ENCODE measurements at regions not wholly inside any gene's neighbourhood (a gene's known extent, or its start where the extent isn't known, plus 50 kb on each side); places are given as distances from the start of the nearest gene placed in this dataset.
"Not testable (repeated sequence)": the region's sequence is repeated elsewhere in the genome, so short reads cannot be mapped to it uniquely, and the experiment has no call there.

GRCh38 chr11:49817705-49818430 lies 134.3 kb upstream of the OR4C13 start:
- H3K4me3 ChIP-seq; H3K4me2 ChIP-seq (ENCODE audit: insufficient read depth, low read length); H3K79me2 ChIP-seq (ENCODE audit: control insufficient read depth, insufficient read depth, low read length); H3K36me3 ChIP-seq (ENCODE audit: control insufficient read depth, insufficient read depth, low read length); H2AFZ ChIP-seq (ENCODE audit: low read depth, low read length); H3K4me1 ChIP-seq (replicated peaks in 1 of 2; ENCODE audit: control insufficient read depth in 2 of 2, insufficient read depth in 2 of 2, low read length in 2 of 2); H3K27me3 ChIP-seq (ENCODE audit: control insufficient read depth in 2 of 2, insufficient read depth in 2 of 2, low read length in 2 of 2); BruUV-seq (replicated peaks); H4K20me1 ChIP-seq (replicated peaks; ENCODE audit: control insufficient read depth, insufficient read depth, low read length); POLR2A ChIA-PET; H3K9me3 ChIP-seq (replicated peaks; ENCODE audit: control insufficient read depth, insufficient read depth, low read depth, low read length); CTCF ChIA-PET (ENCODE audit: low intra/inter-chr PET ratio); ATAC-seq; DNase-seq (ENCODE audit: extremely low read depth in 1 of 4, low spot score in 3 of 4); intact Hi-C loops (cut with micrococcal nuclease); FAIRE-seq; H3K9me1 ChIP-seq (ENCODE audit: control insufficient read depth, insufficient read depth, low read length); H3K9ac ChIP-seq (ENCODE audit: insufficient read depth in 1 of 2, low read depth in 2 of 2, low read length in 2 of 2); H3K27ac ChIP-seq (ENCODE audit: extremely low read depth, low read depth, low read length): not testable (repeated sequence)
- in situ Hi-C loops (cut with MboI), result loop anchor here (5.0 kb wide), 1 partner anchor 851 kb away; no protein-coding TSS in a partner anchor
- 0% methylated on average over 35 of the region's 43 CpGs for WGBS (ENCODE audit: insufficient coverage, low coverage, missing lambda C conversion rate)

GRCh38 chr11:49823188-49823587 lies 129.0 kb upstream of the OR4C13 start:
- H3K79me2 ChIP-seq (ENCODE audit: control insufficient read depth, insufficient read depth, low read length); H3K4me3 ChIP-seq; H3K27ac ChIP-seq (ENCODE audit: extremely low read depth, low read depth, low read length); H2AFZ ChIP-seq (ENCODE audit: low read depth, low read length); in situ Hi-C loops (cut with MboI); CTCF ChIA-PET (ENCODE audit: low intra/inter-chr PET ratio); POLR2A ChIA-PET; H3K9me3 ChIP-seq (replicated peaks; ENCODE audit: control insufficient read depth, insufficient read depth, low read depth, low read length); H3K36me3 ChIP-seq (ENCODE audit: control insufficient read depth, insufficient read depth, low read length); H4K20me1 ChIP-seq (replicated peaks; ENCODE audit: control insufficient read depth, insufficient read depth, low read length); intact Hi-C loops (cut with micrococcal nuclease); BruUV-seq (replicated peaks); FAIRE-seq; H3K27me3 ChIP-seq (ENCODE audit: control insufficient read depth in 2 of 2, insufficient read depth in 2 of 2, low read length in 2 of 2); H3K4me2 ChIP-seq (ENCODE audit: insufficient read depth, low read length); ATAC-seq; DNase-seq (ENCODE audit: extremely low read depth in 1 of 4, low spot score in 3 of 4); H3K4me1 ChIP-seq (replicated peaks in 1 of 2; ENCODE audit: control insufficient read depth in 2 of 2, insufficient read depth in 2 of 2, low read length in 2 of 2); H3K9me1 ChIP-seq (ENCODE audit: control insufficient read depth, insufficient read depth, low read length); H3K9ac ChIP-seq (ENCODE audit: insufficient read depth in 1 of 2, low read depth in 2 of 2, low read length in 2 of 2): not testable (repeated sequence)
- whole genome bisulfite sequencing (ENCODE audit: insufficient coverage, low coverage, missing lambda C conversion rate), result 0% methylated on average over 6 of the region's 6 CpGs

GRCh38 chr11:49850541-49850940 lies 101.7 kb upstream of the OR4C13 start:
- H3K4me3 ChIP-seq; POLR2A ChIA-PET; H4K20me1 ChIP-seq (replicated peaks; ENCODE audit: control insufficient read depth, insufficient read depth, low read length); FAIRE-seq; H3K79me2 ChIP-seq (ENCODE audit: control insufficient read depth, insufficient read depth, low read length); DNase-seq (ENCODE audit: extremely low read depth in 1 of 4, low spot score in 3 of 4); H2AFZ ChIP-seq (ENCODE audit: low read depth, low read length); H3K36me3 ChIP-seq (ENCODE audit: control insufficient read depth, insufficient read depth, low read length); BruUV-seq (replicated peaks); H3K9me3 ChIP-seq (replicated peaks; ENCODE audit: control insufficient read depth, insufficient read depth, low read depth, low read length); H3K4me2 ChIP-seq (ENCODE audit: insufficient read depth, low read length); H3K9ac ChIP-seq (ENCODE audit: insufficient read depth in 1 of 2, low read depth in 2 of 2, low read length in 2 of 2); H3K27ac ChIP-seq (ENCODE audit: extremely low read depth, low read depth, low read length); H3K4me1 ChIP-seq (replicated peaks in 1 of 2; ENCODE audit: control insufficient read depth in 2 of 2, insufficient read depth in 2 of 2, low read length in 2 of 2); ATAC-seq; CTCF ChIA-PET (ENCODE audit: low intra/inter-chr PET ratio); H3K27me3 ChIP-seq (ENCODE audit: control insufficient read depth in 2 of 2, insufficient read depth in 2 of 2, low read length in 2 of 2); H3K9me1 ChIP-seq (ENCODE audit: control insufficient read depth, insufficient read depth, low read length); intact Hi-C loops (cut with micrococcal nuclease); in situ Hi-C loops (cut with MboI): not testable (repeated sequence)
- WGBS (ENCODE audit: insufficient coverage, low coverage, missing lambda C conversion rate), result 0% methylated on average over 19 of the region's 29 CpGs

Data from K562 (cell line).